ACC112 (cell line): ENCODE measurements at regions not wholly inside any gene's neighbourhood (a gene's known extent, or its start where the extent isn't known, plus 50 kb on each side); places are given as distances from the start of the nearest gene placed in this dataset.

Experiments
- H2AFZ ChIP-seq: fragments of 200-600 bp; sonication (generic); one replicate; pipeline ENCODE4 v1.6.0; 2017; ENCODE audit warnings: antibody characterized with exemption, low read length; ENCODE audit not compliant: unreplicated experiment
- H3K27ac ChIP-seq: fragments of 200-600 bp; sonication (generic); 2 replicates; pipeline ENCODE4 v1.5.1; 2014; ENCODE audit warnings: low read depth, mild to moderate bottlenecking, antibody characterized with exemption, low read length, moderate library complexity
- H3K27me3 ChIP-seq: fragments of 200-600 bp; sonication (generic); 2 replicates; pipeline ENCODE4 v1.6.1; 2014; ENCODE audit warnings: mild to moderate bottlenecking, antibody characterized with exemption, low read length, moderate library complexity, mixed read lengths; ENCODE audit not compliant: insufficient read depth
- H3K36me3 ChIP-seq: fragments of 200-600 bp; sonication (generic); 2 replicates; pipeline ENCODE4 v1.6.1; 2016; ENCODE audit warnings: mild to moderate bottlenecking, antibody characterized with exemption, low read length, moderate library complexity, mixed read lengths; ENCODE audit not compliant: insufficient read depth
- H3K4me1 ChIP-seq: fragments of 200-600 bp; sonication (generic); one replicate; pipeline ENCODE4 v1.6.1; 2016; ENCODE audit warnings: low read length, mixed read lengths; ENCODE audit not compliant: insufficient read depth, unreplicated experiment, control insufficient read depth
- H3K4me3 ChIP-seq: fragments of 200-600 bp; sonication (generic); 2 replicates; pipeline ENCODE4 v1.5.1; 2014; ENCODE audit warnings: mild to moderate bottlenecking, low read depth, low read length
- H3K79me2 ChIP-seq: fragments of 200-600 bp; sonication (generic); one replicate; pipeline ENCODE4 v1.6.0; 2016; ENCODE audit warnings: low read length; ENCODE audit not compliant: control insufficient read depth, unreplicated experiment, insufficient read depth

GRCh38 chr7:68414631-68415425 lies 1183.4 kb upstream of the AUTS2 start:
- H3K27ac ChIP-seq = no peak overlapping the region

GRCh38 chr7:68417002-68417401 lies 1181.3 kb upstream of the AUTS2 start:
- no peak overlapping the region for H3K27ac ChIP-seq
- no peaks in the 10 kb centered on the region for H3K4me1 ChIP-seq
- H3K4me3 ChIP-seq = no peak overlapping the region
- H2AFZ ChIP-seq = no peak overlapping the region
- H3K79me2 ChIP-seq = no peaks in the 10 kb centered on the region
- no peaks in the 10 kb centered on the region for H3K27me3 ChIP-seq
- H3K36me3 ChIP-seq = no peaks in the 10 kb centered on the region

More at GRCh38 chr7:68414631-68415425, 1183.4 kb upstream of the AUTS2 start:
- no peaks in the 10 kb centered on the region for H3K79me2 ChIP-seq
- H3K27me3 ChIP-seq = no peaks in the 10 kb centered on the region
- H3K4me1 ChIP-seq = no peaks in the 10 kb centered on the region
- no peaks in the 10 kb centered on the region for H3K36me3 ChIP-seq
- H2AFZ ChIP-seq = no peak overlapping the region
- H3K4me3 ChIP-seq = no peak overlapping the region

GRCh38 chr7:68417659-68418058 lies 1180.6 kb upstream of the AUTS2 start:
- H3K27me3 ChIP-seq = no peaks in the 10 kb centered on the region

GRCh38 chr7:68420342-68421192 lies 1177.7 kb upstream of the AUTS2 start:
- Histone ChIP-seq H3K27me3 (no peaks in the 10 kb centered on the region), H3K36me3 (no peaks in the 10 kb centered on the region), H3K4me1 (no peaks in the 10 kb centered on the region), H2AFZ (no peak overlapping the region), H3K4me3 (no peak overlapping the region), H3K79me2 (no peaks in the 10 kb centered on the region), H3K27ac (no peak overlapping the region)

More at GRCh38 chr7:68417659-68418058, 1180.6 kb upstream of the AUTS2 start:
- Histone ChIP-seq H3K4me1 (no peaks in the 10 kb centered on the region), H3K36me3 (no peaks in the 10 kb centered on the region), H3K4me3 (no peak overlapping the region), H3K27ac (no peak overlapping the region), H2AFZ (no peak overlapping the region), H3K79me2 (no peaks in the 10 kb centered on the region)

- Histone ChIP-seq H3K79me2 (no peaks in the 10 kb centered on the region), H2AFZ (no peak overlapping the region), H3K27me3 (no peaks in the 10 kb centered on the region), H3K36me3 (no peaks in the 10 kb centered on the region), H3K4me3 (no peak overlapping the region), H3K27ac (no peak overlapping the region), H3K4me1 (no peaks in the 10 kb centered on the region)
These were observed 1176.6 kb upstream of the AUTS2 start for GRCh38 chr7:68421712-68422111.

GRCh38 chr7:68422281-68422680 lies 1176.0 kb upstream of the AUTS2 start:
- Histone ChIP-seq H3K27me3 (no peaks in the 10 kb centered on the region), H3K27ac (no peak overlapping the region), H2AFZ (no peak overlapping the region), H3K4me3 (no peak overlapping the region), H3K4me1 (no peaks in the 10 kb centered on the region), H3K79me2 (no peaks in the 10 kb centered on the region), H3K36me3 (no peaks in the 10 kb centered on the region)

GRCh38 chr7:68423356-68423755 lies 1174.9 kb upstream of the AUTS2 start:
- Histone ChIP-seq H3K36me3 (no peaks in the 10 kb centered on the region), H3K27ac (no peak overlapping the region), H3K27me3 (no peaks in the 10 kb centered on the region), H3K4me1 (no peaks in the 10 kb centered on the region), H3K4me3 (no peak overlapping the region), H3K79me2 (no peaks in the 10 kb centered on the region), H2AFZ (no peak overlapping the region)

GRCh38 chr7:68424658-68425297 lies 1173.5 kb upstream of the AUTS2 start:
- no peaks in the 10 kb centered on the region for H3K4me1 ChIP-seq
- no peak overlapping the region for H2AFZ ChIP-seq
- H3K36me3 ChIP-seq = no peaks in the 10 kb centered on the region
- no peak overlapping the region for H3K27ac ChIP-seq
- H3K27me3 ChIP-seq = no peaks in the 10 kb centered on the region
- no peak overlapping the region for H3K4me3 ChIP-seq
- no peaks in the 10 kb centered on the region for H3K79me2 ChIP-seq

- H3K27ac ChIP-seq = no peak overlapping the region
- no peaks in the 10 kb centered on the region for H3K36me3 ChIP-seq
- H3K4me1 ChIP-seq = no peaks in the 10 kb centered on the region
- no peaks in the 10 kb centered on the region for H3K79me2 ChIP-seq
- H3K27me3 ChIP-seq = no peaks in the 10 kb centered on the region
- no peak overlapping the region for H3K4me3 ChIP-seq
- no peak overlapping the region for H2AFZ ChIP-seq
These were observed 1172.9 kb upstream of the AUTS2 start for GRCh38 chr7:68425377-68425776.

- Histone ChIP-seq H3K27ac (no peak overlapping the region), H3K79me2 (no peaks in the 10 kb centered on the region), H3K36me3 (no peaks in the 10 kb centered on the region), H3K4me1 (no peaks in the 10 kb centered on the region), H3K27me3 (no peaks in the 10 kb centered on the region), H3K4me3 (no peak overlapping the region), H2AFZ (no peak overlapping the region)
These were observed 1168.7 kb upstream of the AUTS2 start for GRCh38 chr7:68429411-68430117.
